Renal cortical epithelial cell (primary cell): ENCODE measurements at regions not wholly inside any gene's neighbourhood (a gene's known extent, or its start where the extent isn't known, plus 50 kb on each side); places are given as distances from the start of the nearest gene placed in this dataset.
A peak's percentile ranks its signal among the peaks of the same experiment; 100 is the strongest.
"Not testable (repeated sequence)": the region's sequence is repeated elsewhere in the genome, so short reads cannot be mapped to it uniquely, and the experiment has no call there.

ENCODE experiments used
- DNase-seq: peaks from one replicate; pipeline ENCODE4 v3.0.0-alpha.2; 2011; ENCODE audit warnings: low read depth

DNA sequence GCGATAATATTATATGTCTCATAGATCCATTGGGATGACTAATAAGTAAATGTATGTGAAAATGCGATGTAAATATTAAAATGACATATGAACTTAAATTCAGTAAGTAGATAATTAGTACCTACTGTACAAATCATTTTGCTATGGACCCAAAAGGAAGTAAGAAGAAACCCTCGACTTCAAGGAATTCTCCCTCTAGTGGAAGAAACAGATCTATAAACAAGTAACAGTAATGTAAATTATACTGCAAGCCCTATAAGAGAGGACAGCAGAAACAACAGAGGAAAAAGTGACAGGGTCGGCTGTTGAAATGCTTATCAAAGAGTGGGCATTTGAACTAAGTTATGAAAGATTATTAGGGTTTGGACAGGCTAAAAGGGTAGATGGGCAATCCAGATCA, 320.3 kb downstream of the DMAC1 start:
- no peak for DNase-seq

DNA sequence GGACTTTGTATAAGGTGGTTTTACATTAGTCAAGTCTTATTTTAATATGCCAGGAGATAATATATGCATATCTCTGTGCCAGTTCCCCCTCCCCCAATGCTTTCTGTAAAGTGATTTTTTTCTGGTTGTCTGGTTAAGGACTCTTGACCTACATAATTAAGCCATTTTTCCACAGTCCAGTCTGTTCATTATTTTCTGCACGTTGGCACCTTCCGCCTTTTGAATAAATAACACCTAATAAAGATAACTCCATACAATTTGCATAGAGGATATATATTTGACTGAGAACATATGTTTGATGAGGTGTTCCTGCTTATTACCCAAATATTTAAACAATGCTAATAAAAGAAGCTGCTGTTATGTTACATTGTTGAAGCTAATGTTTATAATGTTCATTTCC, 320.9 kb downstream of the DMAC1 start:
- no peak for DNase-seq

DNA sequence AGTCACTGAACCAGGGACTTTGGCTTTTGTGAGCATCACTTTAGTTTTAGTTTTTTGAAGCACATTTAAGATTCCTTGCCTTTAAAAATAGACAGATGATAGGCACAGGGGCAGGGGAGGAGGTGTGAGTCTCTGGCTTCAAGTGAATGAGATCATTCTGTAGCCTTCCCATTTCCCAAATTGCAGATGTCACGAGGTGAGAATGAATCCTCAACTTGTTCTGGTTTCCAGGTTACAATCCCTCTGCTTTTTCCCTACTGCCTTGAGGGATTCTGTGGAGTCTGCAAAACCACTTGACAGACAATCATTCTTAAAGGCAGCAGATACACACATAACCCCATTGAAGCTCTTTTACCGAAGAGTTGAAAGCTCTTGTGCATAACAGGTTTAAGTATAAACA, 332.4 kb downstream of the DMAC1 start:
- no peak for DNase-seq

DNA sequence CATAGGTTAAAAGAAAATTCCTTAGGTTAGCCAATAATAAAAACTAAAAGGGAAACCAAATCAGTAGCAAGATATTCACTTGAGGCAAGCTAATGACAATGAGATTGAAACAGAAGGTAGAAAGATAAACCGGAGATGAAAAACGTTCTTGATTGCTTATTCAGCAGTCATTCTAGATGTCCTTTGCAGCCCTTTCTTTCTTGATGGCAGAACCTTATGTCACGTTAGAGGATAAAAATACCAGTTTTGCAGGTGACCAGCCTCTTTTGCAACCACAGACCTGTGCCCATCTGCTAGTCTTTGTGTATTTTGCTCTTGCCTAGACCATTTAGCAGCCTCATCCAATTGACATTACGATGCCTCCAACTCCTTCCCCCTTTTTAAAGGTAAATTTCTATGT, 337.8 kb downstream of the DMAC1 start:
- DNase-seq = no peak

DNA sequence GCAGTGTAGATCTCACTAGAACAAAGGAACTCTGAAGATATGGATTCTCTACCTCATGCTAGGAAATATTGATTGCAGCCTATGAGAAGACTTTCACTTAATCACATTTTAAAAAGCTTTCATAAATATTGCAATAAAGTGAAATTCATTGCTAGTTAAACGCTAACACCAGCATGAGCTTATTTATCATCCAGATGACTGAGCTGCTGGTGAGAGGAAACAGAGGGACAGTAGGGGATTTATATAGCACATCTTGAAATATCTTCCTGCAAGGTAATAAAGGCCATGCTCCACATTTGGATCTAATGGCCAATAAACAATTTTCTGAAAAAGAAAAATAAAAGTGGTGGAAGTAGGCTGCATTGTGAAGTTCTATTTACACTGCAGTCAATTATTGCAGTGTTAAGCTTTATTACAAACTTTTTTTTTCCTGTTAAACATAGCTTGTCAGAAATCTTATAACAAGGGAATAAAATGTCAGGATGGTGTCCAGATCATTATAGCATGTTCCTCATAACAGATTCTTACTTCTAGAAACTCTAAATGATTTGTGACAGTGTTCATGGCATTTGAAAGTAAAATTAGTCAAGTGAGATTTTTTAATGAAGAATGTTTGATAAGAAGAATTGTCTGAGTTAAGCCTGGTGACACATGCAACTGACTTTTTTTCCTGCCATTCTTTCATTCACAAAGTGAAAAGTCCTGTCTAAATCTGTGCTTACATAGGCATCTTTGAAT, 342.6 kb downstream of the DMAC1 start:
- DNase-seq = no peak

DNA sequence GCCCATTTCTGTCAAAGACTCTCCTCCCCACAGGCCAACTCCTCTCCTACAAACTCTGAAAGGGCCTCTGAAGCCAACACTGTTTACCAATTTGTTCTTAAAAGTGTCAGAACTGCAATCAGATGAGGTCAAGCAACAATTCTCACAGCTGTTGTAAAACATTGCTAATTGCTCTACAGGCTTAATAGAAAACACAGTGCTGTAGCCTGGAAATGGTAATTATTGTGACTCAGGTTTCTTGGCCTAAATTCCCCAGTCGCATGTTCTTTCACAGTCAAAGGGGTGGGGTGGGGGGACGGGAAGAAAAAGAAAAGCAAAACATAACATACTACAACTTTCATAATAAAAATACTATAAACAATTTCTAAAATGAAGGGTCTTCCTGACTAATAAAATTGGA, 343.2 kb downstream of the DMAC1 start:
- DNase-seq = peak; percentile 17

DNA sequence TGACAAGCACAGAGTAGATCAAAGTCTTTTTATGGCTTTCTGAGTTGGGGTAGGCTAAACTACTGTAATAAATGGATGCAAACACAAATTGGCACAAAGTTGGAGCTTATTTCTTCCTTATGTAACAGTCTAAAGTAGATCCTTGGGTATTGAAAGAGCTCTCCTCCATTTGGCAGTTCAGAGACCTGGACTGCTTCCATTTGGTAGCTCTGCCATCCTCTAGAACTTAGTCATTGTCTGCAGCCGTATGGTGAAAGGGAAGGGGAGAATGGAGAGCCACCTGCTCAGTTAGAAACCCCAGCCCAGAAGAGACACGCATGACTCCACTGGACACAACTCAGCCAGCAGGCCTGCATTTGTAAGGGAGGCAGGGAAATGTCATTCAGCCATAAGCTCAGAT, 345.0 kb downstream of the DMAC1 start:
- no peak for DNase-seq

DNA sequence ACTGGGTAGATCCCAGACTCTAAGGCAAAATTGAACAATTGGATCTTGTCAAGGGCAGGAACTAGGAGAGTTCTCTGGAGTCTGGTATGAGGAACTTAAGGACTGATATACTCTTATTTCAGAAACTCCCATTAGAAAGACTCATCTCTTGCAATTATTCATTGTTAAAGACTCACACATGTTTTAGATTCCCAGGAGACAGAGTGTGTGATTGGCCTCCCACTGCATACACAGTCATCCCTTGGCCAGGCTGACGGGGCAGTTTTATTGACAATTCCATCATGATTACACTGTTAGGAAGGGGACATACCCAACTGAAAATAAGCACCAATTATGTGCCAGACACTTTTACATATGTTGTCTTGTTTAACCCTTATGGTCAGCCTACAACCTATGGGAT, 347.2 kb downstream of the DMAC1 start:
- DNase-seq = peak; percentile 13

DNA sequence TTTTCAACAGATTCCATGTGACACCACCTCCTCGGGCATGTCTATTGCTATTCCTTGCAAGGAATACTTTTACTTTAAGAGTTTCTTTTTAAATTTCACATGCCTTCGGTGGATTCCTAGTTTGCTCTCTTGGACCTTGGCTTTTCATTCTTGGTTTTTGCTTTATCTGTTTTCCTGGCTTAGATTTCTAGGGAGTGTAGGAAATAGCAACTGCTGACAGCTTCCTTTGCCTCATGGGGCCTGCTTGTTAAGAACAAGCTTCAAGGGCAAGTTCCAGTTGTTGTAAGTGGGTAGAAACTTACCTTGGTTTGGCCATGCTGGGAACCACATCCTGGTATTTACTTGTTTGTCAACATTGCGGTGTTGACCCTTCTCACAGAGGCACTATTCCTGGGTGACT, 348.5 kb downstream of the DMAC1 start:
- no peak for DNase-seq

DNA sequence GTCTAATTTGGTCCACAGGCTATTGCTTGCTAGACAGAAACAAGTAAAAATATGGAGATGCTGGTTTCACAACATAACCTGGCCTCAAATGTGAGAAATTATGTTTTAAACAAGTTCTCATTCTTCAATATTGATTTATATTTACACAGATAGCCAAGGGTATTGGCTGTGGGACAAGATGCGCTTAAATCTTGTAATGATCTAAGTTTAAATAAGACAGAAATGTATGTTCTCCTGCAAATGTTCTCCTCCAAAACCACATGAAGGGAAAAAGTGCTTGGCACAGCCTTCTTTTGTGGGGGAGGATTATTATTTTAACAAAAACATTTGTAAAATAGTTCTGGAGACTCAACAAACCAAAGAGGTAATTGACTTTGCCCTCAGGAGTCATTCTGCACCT, 356.0 kb downstream of the DMAC1 start:
- no peak for DNase-seq

DNA sequence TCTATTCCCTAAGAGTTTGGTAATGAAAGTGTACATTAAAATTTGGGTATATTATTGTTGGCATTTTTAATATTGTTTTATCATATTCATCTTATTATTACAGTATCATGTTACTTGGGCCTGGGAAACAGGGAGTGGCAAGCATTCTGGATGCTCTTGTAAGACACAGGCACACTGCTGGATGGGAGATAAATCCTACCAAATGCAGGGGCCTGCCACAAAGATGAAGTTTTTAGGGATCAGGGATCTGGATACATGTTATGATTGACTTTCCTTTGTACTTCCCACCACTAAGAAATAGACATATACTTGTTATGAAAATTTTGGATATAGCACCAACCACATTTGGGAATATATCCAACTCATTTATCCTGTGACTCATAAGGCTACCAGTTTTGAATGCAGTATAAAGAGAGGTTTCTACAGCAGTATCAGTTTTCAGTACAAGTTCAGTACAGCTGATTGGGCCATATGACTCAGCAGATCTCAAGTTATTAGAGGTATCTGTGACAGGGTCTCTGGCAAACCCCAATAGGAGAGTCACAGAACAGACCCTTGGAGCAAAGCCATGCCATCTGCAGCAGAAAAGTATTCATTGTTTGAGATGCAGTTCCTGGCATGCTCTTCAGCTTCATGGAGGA, 360.1 kb downstream of the DMAC1 start:
- no peak for DNase-seq

DNA sequence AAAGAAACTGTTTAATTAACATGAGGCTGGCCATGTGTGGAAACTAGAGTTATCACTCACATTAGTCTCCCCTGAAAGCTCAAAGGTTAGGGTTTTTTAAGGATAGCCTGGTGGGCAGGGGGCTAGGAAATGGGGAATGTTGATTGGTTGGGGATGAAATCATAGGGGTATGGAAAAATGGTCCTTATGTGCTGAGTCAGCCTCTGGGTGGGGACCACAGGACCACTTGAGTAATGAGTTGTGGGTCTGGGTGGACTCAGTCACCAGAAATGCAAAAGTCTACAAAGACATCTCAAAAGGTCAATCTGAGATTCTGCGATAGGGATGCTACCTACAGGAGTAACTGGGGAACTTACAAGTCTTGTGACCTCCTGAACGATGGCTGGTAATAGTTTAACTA, 362.8 kb downstream of the DMAC1 start:
- DNase-seq = no peak

DNA sequence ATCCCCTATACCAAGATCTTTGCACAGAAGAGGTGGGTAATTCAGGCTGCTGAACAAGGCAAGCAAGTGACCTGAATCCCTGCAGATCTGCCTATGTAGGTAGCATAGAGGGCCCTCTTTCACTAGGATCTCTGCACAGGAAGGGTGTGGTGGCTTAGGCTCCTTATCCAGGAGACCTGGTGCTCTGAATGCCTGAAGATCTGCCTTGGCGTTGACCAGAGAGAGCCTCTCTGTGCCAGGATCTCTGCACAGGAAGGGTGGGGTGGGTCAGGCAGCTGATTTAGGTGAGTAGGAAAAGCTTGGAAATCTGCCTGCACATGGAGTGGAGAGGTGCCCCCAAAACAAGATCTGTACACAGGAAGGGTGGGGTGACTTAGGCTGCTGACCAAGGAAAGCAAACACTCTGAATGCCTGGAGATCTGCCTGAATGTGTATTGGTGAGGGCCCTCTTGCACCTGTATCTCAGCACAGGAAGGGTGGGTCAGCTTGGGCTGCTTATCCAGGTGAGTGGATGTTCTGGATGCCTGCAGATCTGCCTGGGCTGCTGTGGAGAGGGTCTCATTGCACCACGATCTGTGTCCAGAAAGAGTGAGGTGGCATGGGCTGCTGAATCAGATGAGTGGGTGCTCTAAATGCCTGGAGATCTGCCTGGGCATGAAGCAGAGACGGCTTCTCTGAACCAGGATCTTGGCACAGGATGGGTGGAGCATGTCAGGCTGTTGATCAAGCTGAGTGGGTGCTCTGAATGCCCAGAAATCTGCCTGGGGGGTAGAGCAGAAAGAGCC, 365.9 kb downstream of the DMAC1 start:
- no peak for DNase-seq

DNA sequence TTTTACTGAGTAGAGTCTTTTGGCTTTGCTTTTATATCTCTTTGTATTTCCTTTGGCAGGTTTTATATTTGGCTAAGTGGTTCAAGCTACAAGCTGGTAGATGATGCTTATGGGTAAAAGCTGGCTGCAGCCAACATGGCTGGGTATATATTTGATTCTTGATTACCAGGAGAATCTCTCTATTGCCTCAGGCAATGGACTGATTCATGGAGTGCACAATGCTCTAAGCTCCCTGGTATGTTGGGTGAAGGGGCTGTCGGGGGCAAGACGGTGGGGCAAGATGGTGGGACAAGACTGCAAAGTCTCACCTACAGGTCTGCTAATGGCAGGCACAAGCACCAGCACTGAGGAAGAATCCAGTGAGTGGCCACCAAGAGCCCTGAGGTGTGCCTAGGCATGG, 366.6 kb downstream of the DMAC1 start:
- no peak for DNase-seq

DNA sequence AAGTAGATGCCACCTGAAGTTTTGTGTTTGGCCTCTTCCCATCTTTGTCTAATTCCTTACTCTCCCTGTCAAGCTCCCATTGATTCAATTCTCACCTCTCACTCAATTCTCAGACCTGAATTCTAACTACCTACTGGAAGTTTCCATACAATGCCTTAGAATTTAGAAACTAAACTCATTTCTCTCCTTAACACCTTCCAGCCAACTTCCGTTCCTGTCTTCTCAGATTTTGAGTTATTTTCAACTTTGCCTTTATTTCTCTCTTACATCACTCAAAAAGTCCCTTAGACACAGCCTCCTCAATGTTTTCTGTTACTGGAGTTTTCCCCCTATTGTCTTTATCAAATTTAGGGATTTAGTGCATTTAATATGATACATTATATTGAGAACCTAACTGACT, 382.2 kb downstream of the DMAC1 start:
- not testable (repeated sequence) for DNase-seq

DNA sequence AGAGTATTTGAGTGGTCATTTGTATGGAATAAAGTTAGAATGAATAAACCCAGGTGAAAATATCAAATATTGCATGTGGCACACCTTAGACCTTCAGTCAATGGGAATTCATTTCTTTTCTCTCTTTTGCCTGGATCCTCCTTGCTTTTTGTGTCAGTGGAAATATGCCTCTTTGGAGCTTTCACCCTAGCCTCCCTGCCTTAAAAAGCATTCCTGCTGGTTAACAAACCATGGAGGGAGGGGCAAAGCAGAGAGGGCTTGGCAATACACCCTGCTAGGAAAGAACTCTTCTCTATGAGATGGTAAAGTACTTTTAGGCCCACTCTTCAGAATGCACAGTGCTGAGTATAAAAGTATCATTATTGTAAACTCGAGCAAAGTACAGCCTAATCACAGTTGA, 383.7 kb downstream of the DMAC1 start:
- no peak for DNase-seq

DNA sequence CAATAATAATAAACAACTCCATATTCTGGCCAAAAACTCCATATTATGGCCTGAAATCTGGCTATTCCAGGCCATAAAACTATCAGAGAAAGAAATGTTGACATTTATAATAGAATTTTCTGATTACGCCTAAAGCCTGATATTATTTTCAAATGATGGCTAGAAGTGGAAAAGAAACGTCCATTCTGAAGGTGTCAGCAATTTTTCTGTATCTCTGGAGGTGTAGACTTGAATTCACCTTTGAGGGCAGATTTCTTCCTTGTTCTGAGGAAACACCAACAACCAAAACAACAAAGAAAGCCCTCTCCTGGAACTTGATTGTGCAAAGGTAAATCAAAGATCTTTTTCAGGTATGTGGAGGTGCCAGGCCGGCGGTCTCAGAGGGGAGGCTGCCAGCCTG, 390.7 kb downstream of the DMAC1 start:
- DNase-seq = no peak

DNA sequence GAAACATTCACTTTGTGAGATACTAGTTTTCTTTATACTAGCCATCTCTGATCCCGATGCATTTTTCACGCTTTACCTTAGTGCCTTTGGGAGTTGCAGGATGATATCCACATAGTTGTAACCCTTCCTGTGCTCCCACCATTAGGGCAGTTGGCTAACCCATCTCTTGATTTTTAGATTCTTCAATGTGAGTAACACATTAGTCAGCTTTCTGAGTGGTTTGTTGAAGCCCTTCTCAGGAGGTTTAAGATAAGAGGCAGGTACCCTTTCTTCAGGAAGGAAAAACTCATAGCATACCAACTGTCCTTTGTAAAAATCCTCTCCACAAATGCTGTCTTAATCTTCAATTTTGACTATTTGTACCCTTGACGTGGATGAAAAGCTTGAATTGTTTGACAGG, 392.3 kb downstream of the DMAC1 start:
- no peak for DNase-seq

DNA sequence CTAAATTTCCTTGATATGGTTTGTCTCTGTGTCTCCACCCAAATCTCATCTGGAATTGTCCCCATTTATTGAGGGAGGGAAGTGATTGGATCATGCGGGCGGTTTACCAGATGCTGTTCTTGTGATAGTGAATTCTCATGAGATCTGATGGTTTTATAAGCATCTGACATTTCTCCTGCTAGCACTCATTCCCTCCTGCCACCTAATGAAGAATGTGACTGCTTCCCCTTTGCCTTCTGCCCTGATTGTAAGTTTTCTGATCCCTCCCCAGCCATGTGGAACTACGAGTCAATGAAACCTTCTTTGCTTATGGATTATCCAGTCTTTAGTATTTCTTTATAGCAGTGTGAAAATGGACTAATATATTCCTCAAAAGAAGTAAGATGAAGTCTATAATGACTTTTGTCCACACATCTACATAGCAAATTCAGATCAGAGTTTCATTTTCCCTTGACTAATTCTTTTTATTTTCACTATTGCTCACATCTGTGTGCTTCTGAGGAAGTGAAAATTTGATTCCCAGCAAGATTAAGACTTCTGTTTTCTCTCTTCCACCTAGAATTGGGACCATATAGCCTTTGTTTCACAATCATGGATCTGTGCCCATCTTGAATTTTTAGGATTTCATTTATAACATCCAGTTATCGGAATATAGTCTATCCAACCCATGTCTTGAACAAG, 393.5 kb downstream of the DMAC1 start:
- no peak for DNase-seq

DNA sequence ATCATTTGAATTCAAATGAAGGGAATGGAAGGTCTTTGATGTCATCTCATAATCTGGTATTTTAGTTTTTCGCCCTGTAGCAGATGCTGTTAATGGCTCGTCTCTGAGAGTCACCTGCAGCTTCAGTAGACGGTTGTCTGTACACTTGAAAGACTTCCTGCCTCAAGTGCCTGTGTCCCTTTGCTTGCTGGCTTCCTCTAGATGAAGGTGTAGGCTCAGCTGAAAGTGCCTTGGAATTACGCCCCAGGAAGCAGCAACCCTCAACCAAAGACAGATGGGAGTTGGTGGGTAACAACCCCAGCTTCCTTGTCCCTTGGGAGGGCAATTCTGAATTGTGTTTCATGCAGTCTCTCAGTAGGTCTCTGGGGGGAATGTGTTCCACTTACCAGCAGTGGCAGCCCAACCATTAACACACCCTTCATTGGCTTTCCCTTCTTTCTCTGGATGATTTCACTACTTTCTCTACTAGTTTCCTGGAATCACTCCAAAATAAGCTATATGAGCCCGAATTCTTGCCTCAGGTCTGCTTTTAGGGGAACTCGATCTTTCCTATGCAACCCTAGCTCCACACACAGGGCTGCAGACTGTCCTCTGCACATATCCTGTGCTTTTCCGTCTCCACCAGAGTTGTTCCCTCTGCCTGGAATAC, 395.6 kb downstream of the DMAC1 start:
- DNase-seq = no peak

DNA sequence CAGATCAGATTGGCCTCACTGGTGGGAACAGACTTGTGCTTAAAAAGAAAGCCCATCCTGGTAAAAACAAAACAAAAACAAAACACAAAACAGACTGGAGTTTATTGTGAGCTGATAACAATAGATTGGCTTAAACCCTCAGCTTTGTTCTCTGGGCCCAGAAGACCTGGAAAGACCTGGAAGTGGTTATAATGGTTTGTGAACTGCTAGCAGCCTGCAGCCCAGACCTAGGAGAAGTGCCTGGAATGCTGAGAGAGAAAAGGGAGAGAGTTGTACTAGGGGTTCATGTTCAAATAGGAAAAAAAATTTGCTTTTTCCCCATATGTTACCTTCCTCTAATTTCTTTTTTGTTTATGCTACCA, 396.6 kb downstream of the DMAC1 start:
- no peak for DNase-seq
